WTC11 (cell line): ENCODE measurements at regions not wholly inside any gene's neighbourhood (a gene's known extent, or its start where the extent isn't known, plus 50 kb on each side); places are given as distances from the start of the nearest gene placed in this dataset.

Experiments
- ATAC-seq: fragments of 200-7000 bp; cut with Tn5 transposase; 2 replicates; pipeline ENCODE4 v1.10.0; 2021; ENCODE audit warnings: mild to moderate bottlenecking, moderate library complexity
- CTCF ChIA-PET: fragments of 300-600 bp; sonication (Branson Sonifier 250); formaldehyde crosslinking; loops from one replicate; lab custom pipeline; 2021; ENCODE audit warnings: antibody characterized with exemption; lab: Charles Lee
- POLR2A ChIA-PET: fragments of 350-600 bp; sonication (Branson Sonifier 250); formaldehyde crosslinking; loops from one replicate; lab custom pipeline; 2021; ENCODE audit warnings: antibody characterized with exemption; lab: Charles Lee
- DNase-seq: peaks from one replicate; pipeline ENCODE4 v3.0.0; 2021; ENCODE audit warnings: low spot score
- H3K27ac Mint-ChIP-seq: 2 replicates; pipeline ENCODE4 v1.8.0; 2021; ENCODE audit warnings: mixed read lengths
- H3K27me3 Mint-ChIP-seq: 2 replicates; pipeline ENCODE4 v1.8.0; 2021; ENCODE audit warnings: low read depth, mild to moderate bottlenecking, moderate library complexity, mixed read lengths
- H3K36me3 Mint-ChIP-seq: 2 replicates; pipeline ENCODE4 v1.8.0; 2021; ENCODE audit warnings: mixed read lengths
- H3K4me1 Mint-ChIP-seq: 2 replicates; pipeline ENCODE4 v1.8.0; 2022; ENCODE audit warnings: mixed read lengths
- H3K4me3 Mint-ChIP-seq: 2 replicates; pipeline ENCODE4 v1.8.0; 2021; ENCODE audit warnings: mild to moderate bottlenecking, moderate library complexity, mixed read lengths
- H3K9me3 Mint-ChIP-seq: 2 replicates; pipeline ENCODE4 v1.8.0; 2021; ENCODE audit warnings: mixed read lengths
- ATF1 ChIP-seq: sonication (generic); formaldehyde crosslinking; IDR thresholded peaks from 2 replicates; pipeline ENCODE4 v1.8.1; 2023; ENCODE audit warnings: mild to moderate bottlenecking, moderate library complexity, missing genetic modification reagents
- FOXK1 ChIP-seq: sonication (generic); formaldehyde crosslinking; IDR thresholded peaks from 2 replicates; pipeline ENCODE4 v1.8.0; 2022; ENCODE audit warnings: mild to moderate bottlenecking, moderate library complexity, missing genetic modification reagents
- HMGA2 ChIP-seq: fragments of 250-450 bp; sonication (Bioruptor Pico); IDR thresholded peaks from 2 replicates; pipeline ENCODE4 v1.4.0; 2021; ENCODE audit warnings: mild to moderate bottlenecking, moderate library complexity
- IRF2 ChIP-seq: sonication (generic); formaldehyde crosslinking; IDR thresholded peaks from 2 replicates; pipeline ENCODE4 v1.8.0; 2022; ENCODE audit warnings: low read depth, missing genetic modification reagents, borderline replicate concordance
- JAZF1 ChIP-seq: fragments of 250-450 bp; sonication (Bioruptor Pico); IDR thresholded peaks from 2 replicates; pipeline ENCODE4 v1.9.0; 2021; ENCODE audit warnings: moderate library complexity, mild to moderate bottlenecking, inconsistent platforms
- JUN ChIP-seq: sonication (generic); formaldehyde crosslinking; IDR thresholded peaks from 2 replicates; pipeline ENCODE4 v1.8.0; 2023; ENCODE audit warnings: mild to moderate bottlenecking, missing genetic modification reagents
- MYBL2 ChIP-seq: sonication (generic); formaldehyde crosslinking; IDR thresholded peaks from 2 replicates; pipeline ENCODE4 v1.8.1; 2023; ENCODE audit warnings: mild to moderate bottlenecking, moderate library complexity, missing genetic modification reagents
- NR1H2 ChIP-seq: sonication (generic); formaldehyde crosslinking; IDR thresholded peaks from 2 replicates; pipeline ENCODE4 v1.9.0; 2021; ENCODE audit warnings: mild to moderate bottlenecking, moderate library complexity, missing genetic modification reagents
- PRRX2 ChIP-seq: fragments of 250-450 bp; sonication (Bioruptor Pico); IDR thresholded peaks from 2 replicates; pipeline ENCODE4 v1.8.0; 2021; ENCODE audit warnings: mild to moderate bottlenecking
- SMAD3 ChIP-seq: sonication (generic); formaldehyde crosslinking; IDR thresholded peaks from 2 replicates; pipeline ENCODE4 v1.8.0; 2022; ENCODE audit warnings: missing genetic modification reagents, mild to moderate bottlenecking, borderline replicate concordance
- TCF7 ChIP-seq: sonication (generic); formaldehyde crosslinking; IDR thresholded peaks from 2 replicates; pipeline ENCODE4 v1.8.0; 2022; ENCODE audit warnings: mild to moderate bottlenecking, low read depth, missing genetic modification reagents, moderate library complexity
- TP53 ChIP-seq: sonication (generic); formaldehyde crosslinking; IDR thresholded peaks from 2 replicates; pipeline ENCODE4 v1.8.1; 2023; ENCODE audit warnings: mild to moderate bottlenecking, missing genetic modification reagents
- ZNF219 ChIP-seq: sonication (generic); formaldehyde crosslinking; IDR thresholded peaks from 2 replicates; pipeline ENCODE4 v1.8.0; 2023; ENCODE audit warnings: missing genetic modification reagents, mild to moderate bottlenecking, borderline replicate concordance
- ZNF317 ChIP-seq: sonication (generic); formaldehyde crosslinking; IDR thresholded peaks from 2 replicates; pipeline ENCODE4 v1.8.1; 2023; ENCODE audit warnings: low read depth, mild to moderate bottlenecking, moderate library complexity, missing genetic modification reagents, borderline replicate concordance
- ZNF671 ChIP-seq: fragments of 250-450 bp; sonication (Bioruptor Pico); IDR thresholded peaks from 2 replicates; pipeline ENCODE4 v1.8.0; 2021; ENCODE audit warnings: mild to moderate bottlenecking
- TF ChIP-seq, protein P1 (sequence below): sonication (generic); formaldehyde crosslinking; IDR thresholded peaks from 2 replicates; pipeline ENCODE4 v1.8.1; 2023; ENCODE audit warnings: mild to moderate bottlenecking, missing genetic modification reagents
- TF ChIP-seq, protein P2 (sequence below): fragments of 250-450 bp; sonication (Bioruptor Pico); IDR thresholded peaks from 2 replicates; pipeline ENCODE4 v1.9.0; 2021; ENCODE audit warnings: moderate library complexity, mild to moderate bottlenecking, inconsistent platforms, borderline replicate concordance
- TF ChIP-seq, protein P3 (sequence below): sonication (generic); formaldehyde crosslinking; IDR thresholded peaks from 2 replicates; pipeline ENCODE4 v1.8.1; 2022; ENCODE audit warnings: missing genetic modification reagents, borderline replicate concordance
- TF ChIP-seq, protein P4 (sequence below): sonication (generic); formaldehyde crosslinking; IDR thresholded peaks from 2 replicates; pipeline ENCODE4 v1.8.0; 2023; ENCODE audit warnings: mild to moderate bottlenecking, missing genetic modification reagents
- TF ChIP-seq, protein P5 (sequence below): fragments of 200-600 bp; IDR thresholded peaks from 2 replicates; pipeline ENCODE4 v1.8.0; 2022; ENCODE audit warnings: antibody characterized with exemption
- TF ChIP-seq, protein P6 (sequence below): sonication (generic); formaldehyde crosslinking; IDR thresholded peaks from 2 replicates; pipeline ENCODE4 v1.8.0; 2022; ENCODE audit warnings: mild to moderate bottlenecking, missing genetic modification reagents
- TF ChIP-seq, protein P7 (sequence below): sonication (generic); formaldehyde crosslinking; IDR thresholded peaks from 2 replicates; pipeline ENCODE4 v1.8.0; 2022; ENCODE audit warnings: mild to moderate bottlenecking, missing genetic modification reagents
- TF ChIP-seq, protein P8 (sequence below): sonication (generic); formaldehyde crosslinking; IDR thresholded peaks from 2 replicates; pipeline ENCODE4 v1.8.0; 2022; ENCODE audit warnings: mild to moderate bottlenecking, missing genetic modification reagents

DNA sequence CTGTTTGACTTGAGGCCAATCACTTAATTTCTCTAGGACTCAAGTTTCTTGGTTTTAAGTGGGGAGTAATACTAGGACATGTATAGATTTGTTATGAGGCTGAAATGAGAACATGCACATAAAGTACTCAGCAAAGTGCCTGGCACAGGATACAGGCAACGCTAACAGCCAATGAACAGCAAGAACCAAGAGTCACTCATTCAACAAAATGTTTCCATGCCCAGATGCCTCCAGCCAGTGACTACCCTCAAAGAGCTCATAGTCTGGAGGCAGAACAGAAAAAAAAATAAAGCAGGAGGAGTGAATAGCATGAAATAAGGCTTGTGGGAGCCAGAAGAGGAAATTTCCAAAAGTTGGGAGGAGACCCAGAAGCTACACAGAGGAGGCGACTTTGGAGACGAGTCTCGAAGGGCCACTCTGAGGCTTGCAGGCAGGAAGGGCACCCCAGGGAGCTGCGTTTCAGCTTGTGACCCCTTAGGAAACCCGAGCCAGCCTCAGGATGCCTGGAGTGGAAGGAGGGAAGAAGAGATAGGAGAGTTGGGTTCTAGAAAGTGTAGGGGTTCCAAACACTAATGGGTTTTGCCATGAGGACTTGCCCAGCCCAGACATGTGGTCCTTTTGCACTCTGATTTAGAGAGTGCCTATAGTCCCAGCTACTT, 70.0 kb downstream of the CXCL12 start:
- ChIA-PET CTCF (interaction anchor here (0.7 kb wide), 1 partner anchor 72 kb away, joined by 3 read pairs; no protein-coding TSS in a partner anchor), POLR2A (no interaction called here)
- Mint-ChIP-seq H3K27me3 (peaks cover 28% of the 10 kb centered on the region), H3K4me1 (peaks cover 32% of the 10 kb centered on the region), H3K9me3 (peaks cover 7% of the 10 kb centered on the region; the same call in 1 of the 2 replicates), H3K36me3 (no peaks in the 10 kb centered on the region), H3K4me3 (no peak overlapping the region), H3K27ac (no peak overlapping the region)
- ATAC-seq: no peak
- no peak for DNase-seq
- TF ChIP-seq, protein P1, sequence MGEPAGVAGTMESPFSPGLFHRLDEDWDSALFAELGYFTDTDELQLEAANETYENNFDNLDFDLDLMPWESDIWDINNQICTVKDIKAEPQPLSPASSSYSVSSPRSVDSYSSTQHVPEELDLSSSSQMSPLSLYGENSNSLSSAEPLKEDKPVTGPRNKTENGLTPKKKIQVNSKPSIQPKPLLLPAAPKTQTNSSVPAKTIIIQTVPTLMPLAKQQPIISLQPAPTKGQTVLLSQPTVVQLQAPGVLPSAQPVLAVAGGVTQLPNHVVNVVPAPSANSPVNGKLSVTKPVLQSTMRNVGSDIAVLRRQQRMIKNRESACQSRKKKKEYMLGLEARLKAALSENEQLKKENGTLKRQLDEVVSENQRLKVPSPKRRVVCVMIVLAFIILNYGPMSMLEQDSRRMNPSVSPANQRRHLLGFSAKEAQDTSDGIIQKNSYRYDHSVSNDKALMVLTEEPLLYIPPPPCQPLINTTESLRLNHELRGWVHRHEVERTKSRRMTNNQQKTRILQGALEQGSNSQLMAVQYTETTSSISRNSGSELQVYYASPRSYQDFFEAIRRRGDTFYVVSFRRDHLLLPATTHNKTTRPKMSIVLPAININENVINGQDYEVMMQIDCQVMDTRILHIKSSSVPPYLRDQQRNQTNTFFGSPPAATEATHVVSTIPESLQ: no peak
- no peak for TF ChIP-seq NR1H2 (CRISPR knock-in tag)
- no peak for TF ChIP-seq JUN (CRISPR knock-in tag)
- TF ChIP-seq SMAD3: no peak
- no peak for TF ChIP-seq MYBL2
- no peak for TF ChIP-seq IRF2
- TF ChIP-seq, protein P2, sequence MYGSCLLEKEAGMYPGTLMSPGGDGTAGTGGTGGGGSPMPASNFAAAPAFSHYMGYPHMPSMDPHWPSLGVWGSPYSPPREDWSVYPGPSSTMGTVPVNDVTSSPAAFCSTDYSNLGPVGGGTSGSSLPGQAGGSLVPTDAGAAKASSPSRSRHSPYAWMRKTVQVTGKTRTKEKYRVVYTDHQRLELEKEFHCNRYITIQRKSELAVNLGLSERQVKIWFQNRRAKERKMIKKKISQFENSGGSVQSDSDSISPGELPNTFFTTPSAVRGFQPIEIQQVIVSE (CRISPR knock-in tag): no peak
- TF ChIP-seq TP53 (CRISPR knock-in tag): no peak
- no peak for TF ChIP-seq ZNF219 (CRISPR knock-in tag)
- TF ChIP-seq, protein P3, sequence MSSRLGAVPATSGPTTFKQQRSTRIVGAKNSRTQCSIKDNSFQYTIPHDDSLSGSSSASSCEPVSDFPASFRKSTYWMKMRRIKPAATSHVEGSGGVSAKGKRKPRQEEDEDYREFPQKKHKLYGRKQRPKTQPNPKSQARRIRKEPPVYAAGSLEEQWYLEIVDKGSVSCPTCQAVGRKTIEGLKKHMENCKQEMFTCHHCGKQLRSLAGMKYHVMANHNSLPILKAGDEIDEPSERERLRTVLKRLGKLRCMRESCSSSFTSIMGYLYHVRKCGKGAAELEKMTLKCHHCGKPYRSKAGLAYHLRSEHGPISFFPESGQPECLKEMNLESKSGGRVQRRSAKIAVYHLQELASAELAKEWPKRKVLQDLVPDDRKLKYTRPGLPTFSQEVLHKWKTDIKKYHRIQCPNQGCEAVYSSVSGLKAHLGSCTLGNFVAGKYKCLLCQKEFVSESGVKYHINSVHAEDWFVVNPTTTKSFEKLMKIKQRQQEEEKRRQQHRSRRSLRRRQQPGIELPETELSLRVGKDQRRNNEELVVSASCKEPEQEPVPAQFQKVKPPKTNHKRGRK (CRISPR knock-in tag): no peak
- TF ChIP-seq, protein P4, sequence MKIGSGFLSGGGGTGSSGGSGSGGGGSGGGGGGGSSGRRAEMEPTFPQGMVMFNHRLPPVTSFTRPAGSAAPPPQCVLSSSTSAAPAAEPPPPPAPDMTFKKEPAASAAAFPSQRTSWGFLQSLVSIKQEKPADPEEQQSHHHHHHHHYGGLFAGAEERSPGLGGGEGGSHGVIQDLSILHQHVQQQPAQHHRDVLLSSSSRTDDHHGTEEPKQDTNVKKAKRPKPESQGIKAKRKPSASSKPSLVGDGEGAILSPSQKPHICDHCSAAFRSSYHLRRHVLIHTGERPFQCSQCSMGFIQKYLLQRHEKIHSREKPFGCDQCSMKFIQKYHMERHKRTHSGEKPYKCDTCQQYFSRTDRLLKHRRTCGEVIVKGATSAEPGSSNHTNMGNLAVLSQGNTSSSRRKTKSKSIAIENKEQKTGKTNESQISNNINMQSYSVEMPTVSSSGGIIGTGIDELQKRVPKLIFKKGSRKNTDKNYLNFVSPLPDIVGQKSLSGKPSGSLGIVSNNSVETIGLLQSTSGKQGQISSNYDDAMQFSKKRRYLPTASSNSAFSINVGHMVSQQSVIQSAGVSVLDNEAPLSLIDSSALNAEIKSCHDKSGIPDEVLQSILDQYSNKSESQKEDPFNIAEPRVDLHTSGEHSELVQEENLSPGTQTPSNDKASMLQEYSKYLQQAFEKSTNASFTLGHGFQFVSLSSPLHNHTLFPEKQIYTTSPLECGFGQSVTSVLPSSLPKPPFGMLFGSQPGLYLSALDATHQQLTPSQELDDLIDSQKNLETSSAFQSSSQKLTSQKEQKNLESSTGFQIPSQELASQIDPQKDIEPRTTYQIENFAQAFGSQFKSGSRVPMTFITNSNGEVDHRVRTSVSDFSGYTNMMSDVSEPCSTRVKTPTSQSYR (CRISPR knock-in tag): no peak

DNA sequence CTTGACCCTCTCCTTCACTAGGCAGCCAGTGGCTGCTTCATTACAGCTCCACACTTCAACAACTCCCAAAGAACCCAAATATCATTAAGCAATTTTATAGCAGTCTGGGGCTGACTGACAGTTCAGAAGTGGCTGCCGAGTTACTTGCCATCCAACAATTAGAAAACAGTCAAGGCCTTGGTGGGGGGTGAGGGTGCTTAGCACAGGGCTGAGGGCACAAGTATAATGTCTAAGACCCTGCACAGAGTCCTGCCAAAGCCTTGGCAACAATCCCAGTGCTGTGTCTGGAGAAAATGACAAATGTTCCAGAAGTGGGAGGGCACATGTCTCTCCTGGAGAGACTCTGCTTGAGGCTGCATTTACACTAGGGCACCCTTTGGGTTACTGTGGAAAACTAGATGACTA, 71.1 kb downstream of the CXCL12 start:
- Mint-ChIP-seq H3K4me1 (peaks cover 32% of the 10 kb centered on the region), H3K27ac (no peak overlapping the region), H3K27me3 (peaks cover 32% of the 10 kb centered on the region), H3K36me3 (no peaks in the 10 kb centered on the region), H3K4me3 (no peak overlapping the region), H3K9me3 (peaks cover 7% of the 10 kb centered on the region; the same call in 1 of the 2 replicates)
- no peak for DNase-seq
- POLR2A ChIA-PET: no interaction called here
- CTCF ChIA-PET: interaction anchor here (1.2 kb wide), 1 partner anchor 73 kb away, joined by 4 read pairs; no protein-coding TSS in a partner anchor
- ATAC-seq: no peak
- TF ChIP-seq ZNF219 (CRISPR knock-in tag): no peak
- TF ChIP-seq, protein P5, sequence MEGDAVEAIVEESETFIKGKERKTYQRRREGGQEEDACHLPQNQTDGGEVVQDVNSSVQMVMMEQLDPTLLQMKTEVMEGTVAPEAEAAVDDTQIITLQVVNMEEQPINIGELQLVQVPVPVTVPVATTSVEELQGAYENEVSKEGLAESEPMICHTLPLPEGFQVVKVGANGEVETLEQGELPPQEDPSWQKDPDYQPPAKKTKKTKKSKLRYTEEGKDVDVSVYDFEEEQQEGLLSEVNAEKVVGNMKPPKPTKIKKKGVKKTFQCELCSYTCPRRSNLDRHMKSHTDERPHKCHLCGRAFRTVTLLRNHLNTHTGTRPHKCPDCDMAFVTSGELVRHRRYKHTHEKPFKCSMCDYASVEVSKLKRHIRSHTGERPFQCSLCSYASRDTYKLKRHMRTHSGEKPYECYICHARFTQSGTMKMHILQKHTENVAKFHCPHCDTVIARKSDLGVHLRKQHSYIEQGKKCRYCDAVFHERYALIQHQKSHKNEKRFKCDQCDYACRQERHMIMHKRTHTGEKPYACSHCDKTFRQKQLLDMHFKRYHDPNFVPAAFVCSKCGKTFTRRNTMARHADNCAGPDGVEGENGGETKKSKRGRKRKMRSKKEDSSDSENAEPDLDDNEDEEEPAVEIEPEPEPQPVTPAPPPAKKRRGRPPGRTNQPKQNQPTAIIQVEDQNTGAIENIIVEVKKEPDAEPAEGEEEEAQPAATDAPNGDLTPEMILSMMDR: no peak
- no peak for TF ChIP-seq FOXK1 (CRISPR knock-in tag)
- TF ChIP-seq, protein P6, sequence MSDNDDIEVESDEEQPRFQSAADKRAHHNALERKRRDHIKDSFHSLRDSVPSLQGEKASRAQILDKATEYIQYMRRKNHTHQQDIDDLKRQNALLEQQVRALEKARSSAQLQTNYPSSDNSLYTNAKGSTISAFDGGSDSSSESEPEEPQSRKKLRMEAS (CRISPR knock-in tag): no peak
- TF ChIP-seq JAZF1 (CRISPR knock-in tag): no peak
- no peak for TF ChIP-seq HMGA2
- TF ChIP-seq ZNF317 (CRISPR knock-in tag): no peak
- no peak for TF ChIP-seq ZNF671 (CRISPR knock-in tag)
- no peak for TF ChIP-seq TCF7 (CRISPR knock-in tag)
- TF ChIP-seq, protein P7, sequence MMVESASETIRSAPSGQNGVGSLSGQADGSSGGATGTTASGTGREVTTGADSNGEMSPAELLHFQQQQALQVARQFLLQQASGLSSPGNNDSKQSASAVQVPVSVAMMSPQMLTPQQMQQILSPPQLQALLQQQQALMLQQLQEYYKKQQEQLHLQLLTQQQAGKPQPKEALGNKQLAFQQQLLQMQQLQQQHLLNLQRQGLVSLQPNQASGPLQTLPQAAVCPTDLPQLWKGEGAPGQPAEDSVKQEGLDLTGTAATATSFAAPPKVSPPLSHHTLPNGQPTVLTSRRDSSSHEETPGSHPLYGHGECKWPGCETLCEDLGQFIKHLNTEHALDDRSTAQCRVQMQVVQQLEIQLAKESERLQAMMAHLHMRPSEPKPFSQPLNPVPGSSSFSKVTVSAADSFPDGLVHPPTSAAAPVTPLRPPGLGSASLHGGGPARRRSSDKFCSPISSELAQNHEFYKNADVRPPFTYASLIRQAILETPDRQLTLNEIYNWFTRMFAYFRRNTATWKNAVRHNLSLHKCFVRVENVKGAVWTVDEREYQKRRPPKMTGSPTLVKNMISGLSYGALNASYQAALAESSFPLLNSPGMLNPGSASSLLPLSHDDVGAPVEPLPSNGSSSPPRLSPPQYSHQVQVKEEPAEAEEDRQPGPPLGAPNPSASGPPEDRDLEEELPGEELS: no peak
- TF ChIP-seq ATF1 (CRISPR knock-in tag): no peak
- no peak for TF ChIP-seq PRRX2 (CRISPR knock-in tag)
- TF ChIP-seq, protein P8, sequence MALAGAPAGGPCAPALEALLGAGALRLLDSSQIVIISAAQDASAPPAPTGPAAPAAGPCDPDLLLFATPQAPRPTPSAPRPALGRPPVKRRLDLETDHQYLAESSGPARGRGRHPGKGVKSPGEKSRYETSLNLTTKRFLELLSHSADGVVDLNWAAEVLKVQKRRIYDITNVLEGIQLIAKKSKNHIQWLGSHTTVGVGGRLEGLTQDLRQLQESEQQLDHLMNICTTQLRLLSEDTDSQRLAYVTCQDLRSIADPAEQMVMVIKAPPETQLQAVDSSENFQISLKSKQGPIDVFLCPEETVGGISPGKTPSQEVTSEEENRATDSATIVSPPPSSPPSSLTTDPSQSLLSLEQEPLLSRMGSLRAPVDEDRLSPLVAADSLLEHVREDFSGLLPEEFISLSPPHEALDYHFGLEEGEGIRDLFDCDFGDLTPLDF (CRISPR knock-in tag): no peak
- no peak for TF ChIP-seq SMAD3
